Activated T-cell treated with anti-CD3 and anti-CD28 coated beads, Interleukin-2, amount 50 U/mL, for 48 hours (primary cell): ENCODE measurements at regions not wholly inside any gene's neighbourhood (a gene's known extent, or its start where the extent isn't known, plus 50 kb on each side); places are given as distances from the start of the nearest gene placed in this dataset.
"Not testable (repeated sequence)": the region's sequence is repeated elsewhere in the genome, so short reads cannot be mapped to it uniquely, and the experiment has no call there.

ENCODE experiments used
- DNase-seq, 2 experiments: peaks; one replicate each; pipeline ENCODE4 v3.0.0-alpha.2; 2020

DNA sequence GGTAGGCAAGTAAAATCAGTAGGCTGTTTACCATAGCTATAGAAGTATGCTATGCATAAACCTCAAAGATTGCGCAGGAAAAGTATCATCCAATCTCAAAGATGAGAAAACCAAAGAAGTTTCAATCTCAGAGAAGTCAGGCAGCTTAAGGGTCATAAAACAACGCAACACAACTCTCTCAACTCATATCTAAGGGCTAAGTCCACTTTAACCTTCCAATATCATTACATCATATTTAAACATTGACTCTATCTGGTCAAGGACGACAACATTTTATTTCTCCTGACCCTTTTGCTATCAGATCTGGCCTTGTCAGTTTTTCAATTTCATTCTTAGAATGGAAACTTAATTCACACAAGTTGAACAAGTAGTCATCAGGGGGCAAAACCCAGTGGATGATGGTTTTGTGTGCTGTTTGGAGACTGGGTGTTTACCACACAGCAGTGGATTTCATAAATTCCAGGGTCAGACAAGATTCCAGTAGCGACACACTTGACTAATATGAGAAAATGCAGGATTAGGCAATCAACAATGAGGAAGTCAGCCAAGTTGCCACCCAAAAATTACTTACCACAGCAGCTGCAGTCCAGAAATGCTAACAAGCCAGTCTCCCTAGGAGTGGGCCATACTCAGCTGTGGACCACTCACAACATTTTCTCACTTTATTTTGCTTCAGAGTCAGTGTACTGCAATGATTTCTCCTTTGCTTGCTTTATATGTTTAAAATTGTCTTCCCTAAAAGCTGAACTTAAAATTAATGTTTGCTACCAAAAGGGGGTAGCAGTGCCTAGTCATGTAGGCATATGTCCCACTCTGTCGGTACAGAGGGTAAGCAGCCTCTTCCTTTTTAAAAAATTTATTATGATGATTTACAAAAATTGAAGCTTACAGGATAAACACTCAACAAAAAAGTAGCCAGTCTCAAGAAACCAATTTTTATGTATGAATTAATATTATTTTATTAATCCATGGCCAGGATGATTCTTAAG, 131.9 kb upstream of the NBPF9 start:
- not testable (repeated sequence) for DNase-seq

DNA sequence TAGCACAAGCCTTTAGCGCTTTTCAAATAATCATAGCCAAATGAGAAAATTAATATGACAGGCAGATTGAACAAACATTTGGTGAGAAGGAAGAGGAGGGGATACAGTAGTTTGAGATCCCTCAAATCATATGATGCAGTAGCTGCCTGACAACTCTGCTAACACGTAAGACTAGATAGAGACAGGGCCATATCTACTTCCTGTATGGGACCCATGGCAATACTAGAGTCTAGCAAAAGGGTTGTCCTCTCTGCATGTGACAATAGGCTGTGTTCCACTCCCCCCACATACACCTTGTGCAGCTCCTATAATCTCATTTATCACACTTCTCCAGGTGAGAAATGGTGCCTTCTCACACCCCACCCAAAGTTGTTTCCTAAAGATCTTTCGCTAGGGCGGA, 134.2 kb upstream of the NBPF9 start:
- DNase-seq, result not testable (repeated sequence)

DNA sequence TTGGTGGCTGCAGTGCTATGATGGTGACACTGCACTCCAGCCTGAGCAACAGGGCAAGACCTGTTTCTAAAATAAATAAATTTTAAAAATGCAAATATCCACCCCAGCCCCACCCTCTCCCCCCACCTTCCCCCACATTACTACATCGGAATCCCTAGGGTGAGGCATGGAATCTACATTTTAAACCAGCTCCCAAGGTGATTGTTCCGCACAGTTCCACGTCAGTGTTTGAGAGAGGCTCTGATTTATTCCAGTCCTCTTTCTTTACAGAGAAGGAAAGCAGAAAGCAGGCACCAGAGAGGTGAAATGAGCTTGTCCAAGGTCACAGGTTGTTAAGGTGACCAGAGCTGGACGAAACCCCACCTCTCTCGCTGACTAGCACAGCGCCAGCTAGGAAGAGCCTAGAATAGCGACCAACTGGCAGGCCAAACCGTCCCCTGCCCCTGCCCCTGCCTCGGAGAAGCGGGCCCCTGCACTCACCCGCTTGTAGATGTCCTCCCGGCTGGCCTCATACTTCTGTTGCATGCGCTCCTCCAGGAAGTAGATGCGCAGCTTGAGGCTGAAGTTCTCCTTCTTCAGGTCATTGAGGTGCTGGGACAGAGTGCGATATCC, 136.7 kb upstream of the NBPF9 start:
- DNase-seq, result not testable (repeated sequence)

DNA sequence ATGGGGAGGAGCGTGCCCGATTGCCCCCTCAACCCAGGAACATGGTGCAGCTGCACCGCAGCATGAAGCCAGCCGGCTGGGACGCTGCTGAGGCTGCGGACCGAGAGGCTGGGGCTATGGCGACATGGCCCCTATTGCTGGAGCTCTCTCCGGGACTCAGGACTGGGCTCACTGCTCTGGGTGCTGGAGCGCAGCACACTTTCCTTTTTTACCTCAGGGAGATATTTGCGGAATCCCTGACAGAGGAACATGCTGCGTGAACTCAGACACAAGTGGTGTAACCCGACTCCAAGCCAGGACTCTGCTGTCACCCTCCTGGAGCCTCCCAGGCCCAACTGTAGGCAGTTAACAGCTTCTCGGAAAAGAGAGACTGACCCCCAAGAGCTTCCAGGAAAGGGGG, 137.2 kb upstream of the NBPF9 start:
- DNase-seq, result not testable (repeated sequence)

DNA sequence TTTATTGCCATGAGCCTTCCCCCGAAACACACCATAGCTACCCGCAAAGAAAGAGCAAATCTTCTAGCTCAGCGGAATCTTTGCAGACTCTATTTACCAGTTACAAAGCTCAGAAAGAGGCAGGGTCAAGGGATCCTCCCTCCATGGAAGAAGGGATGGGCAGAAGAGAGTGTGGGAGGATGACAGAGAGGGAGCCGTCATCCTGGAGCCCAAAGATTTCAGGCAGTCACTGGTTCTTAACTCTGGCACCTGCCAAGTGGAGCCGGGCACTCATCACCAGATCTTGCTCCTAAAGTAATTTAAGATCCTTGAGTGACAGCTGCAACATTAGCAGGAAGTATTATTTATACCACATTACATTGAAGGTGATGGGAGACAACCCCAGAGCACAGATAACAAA, 137.9 kb upstream of the NBPF9 start:
- not testable (repeated sequence) for DNase-seq

DNA sequence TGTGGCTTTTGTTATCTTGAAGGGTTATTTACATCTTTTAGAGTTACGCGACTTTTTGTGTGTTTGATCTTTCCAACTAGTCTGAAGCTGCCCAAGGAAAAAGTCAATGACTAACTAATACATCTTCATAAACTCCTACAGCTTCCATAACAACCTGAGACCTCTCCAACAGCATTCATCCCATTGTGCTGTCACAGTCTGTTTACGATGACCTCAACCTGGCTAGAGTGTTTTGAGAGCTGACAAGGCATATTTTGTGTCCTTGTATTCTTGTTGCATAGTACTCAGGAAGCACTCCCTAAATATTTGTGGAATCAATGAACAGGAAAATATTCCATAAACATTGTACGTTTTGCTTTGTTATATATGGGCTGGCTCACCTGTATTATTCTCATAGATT, 140.2 kb upstream of the NBPF9 start:
- DNase-seq, result not testable (repeated sequence)

DNA sequence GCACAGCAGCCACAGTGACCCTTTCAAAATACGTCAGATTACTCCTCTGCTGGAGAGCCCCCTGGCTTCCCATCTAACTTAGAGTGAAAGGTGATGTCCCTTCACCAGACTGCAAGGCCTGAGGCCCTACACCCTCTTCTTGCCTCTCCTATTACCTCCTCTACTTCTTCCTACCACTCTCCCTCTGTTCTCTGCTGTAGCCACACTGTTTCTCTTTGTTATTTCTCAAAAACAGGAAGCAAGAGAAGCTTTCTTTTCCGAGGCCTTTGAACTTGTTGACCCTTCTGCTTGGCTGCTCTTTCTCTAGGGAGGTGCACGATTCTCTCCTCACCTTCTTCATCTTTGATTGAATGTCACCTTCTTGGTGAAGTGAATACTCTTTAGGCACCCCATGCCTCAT, 141.3 kb upstream of the NBPF9 start:
- DNase-seq, result not testable (repeated sequence)

DNA sequence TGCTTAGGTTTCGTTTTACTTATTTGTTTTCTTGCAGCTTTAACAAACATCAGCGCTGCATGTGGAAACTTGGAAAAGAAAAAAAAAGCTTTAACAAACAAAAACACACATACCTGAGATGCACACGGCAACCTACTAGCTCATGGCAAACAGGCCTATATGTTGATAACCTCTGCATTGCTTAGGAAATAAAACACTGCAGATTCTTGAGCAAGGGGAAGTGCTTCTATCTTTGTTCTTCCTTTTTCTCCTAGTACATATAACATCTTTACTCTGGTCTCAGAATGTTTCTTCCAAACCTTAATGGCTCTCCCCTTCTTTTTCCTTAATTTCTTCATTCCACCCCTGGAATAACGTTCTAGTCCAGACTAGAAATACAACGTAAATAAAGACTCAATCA, 142.9 kb upstream of the NBPF9 start:
- not testable (repeated sequence) for DNase-seq

DNA sequence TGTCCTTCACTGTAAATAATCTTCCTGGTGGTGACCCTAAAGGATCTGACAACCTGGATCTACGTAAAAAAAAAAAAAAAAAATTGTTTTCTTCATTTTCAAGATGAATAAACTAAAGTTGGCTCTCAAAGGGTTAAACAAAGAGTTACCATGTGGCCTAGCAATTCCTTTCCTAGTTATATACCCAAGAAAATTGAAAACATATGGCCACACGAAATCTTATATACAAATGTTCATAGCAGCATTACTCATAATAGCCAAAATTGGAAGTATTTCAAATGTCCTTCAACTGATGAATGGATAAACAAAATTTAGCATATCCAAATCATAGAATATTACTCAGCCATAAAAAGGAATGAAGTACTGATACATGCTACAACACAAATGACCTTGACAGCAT, 145.3 kb upstream of the NBPF9 start:
- not testable (repeated sequence) for DNase-seq

DNA sequence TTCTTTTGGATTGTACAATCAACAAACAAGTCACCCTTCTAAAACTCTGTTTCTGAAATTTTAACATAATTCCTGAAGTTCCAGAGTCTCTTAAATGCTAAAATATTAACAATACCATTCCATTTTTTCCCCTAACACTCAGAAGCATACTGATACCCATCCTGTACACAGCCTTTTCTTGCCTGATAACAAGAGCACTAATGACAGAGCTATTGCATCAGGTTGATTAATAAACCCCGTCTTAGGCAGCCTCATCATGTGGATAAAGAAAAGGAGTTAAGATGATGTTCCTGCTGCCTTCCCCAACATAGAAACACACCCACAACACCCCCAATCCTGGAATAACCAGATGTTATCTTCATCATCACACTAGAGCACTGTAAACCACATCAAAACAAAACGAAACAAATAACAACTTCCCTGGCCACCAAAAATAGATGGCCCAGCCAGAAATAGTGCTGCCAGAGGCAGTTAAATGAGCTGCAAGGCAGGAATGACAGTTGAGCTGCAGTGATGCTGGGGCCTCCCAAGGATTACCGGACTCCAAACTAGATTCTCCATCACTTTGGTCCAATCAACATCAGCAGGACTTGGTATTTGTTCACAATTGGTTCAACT, 146.6 kb upstream of the NBPF9 start:
- not testable (repeated sequence) for DNase-seq

DNA sequence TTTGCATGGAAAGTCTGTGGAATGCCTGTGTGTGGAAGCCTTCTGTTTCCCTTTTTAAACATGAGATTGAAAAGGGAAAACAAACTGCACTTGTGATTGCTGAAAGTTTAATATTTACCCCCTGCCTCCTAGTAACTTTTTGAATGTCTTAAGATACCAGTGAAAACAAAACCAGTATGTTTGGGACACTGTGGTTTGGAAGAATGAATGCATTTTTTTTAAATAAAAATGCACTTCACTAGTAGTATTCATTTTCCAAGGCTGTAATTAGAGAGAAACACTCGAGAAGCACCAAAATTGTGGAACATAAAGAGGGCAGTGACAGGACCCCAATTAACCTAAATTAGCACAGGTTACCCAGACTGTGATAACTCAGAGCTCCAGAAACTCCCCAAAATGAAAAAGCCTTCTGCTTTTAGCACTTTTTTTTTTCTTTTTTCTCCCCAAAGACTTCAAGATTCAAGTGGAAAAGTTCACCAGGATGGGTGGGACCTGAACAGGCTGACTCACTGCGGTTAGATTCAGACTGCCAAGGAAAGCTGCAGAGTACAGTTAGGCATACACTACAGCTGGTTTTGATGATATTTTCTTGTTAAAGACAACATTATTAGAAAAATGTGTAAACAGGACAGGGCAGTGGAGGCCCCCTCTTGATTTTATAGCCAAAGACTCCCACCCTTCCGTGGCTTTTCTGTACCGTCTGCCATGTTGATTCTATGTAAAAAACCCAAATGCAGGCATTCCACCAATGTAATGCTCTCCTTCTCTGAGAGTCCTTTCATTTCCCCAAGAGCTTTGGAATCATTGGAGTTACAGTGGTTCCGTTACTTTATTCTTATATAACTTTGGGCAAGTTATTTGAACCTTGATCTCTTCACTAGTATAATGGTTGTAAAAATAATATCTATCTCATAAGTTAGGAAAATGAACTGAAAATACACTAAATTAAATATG, 151.8 kb upstream of the NBPF9 start:
- DNase-seq, result not testable (repeated sequence)

DNA sequence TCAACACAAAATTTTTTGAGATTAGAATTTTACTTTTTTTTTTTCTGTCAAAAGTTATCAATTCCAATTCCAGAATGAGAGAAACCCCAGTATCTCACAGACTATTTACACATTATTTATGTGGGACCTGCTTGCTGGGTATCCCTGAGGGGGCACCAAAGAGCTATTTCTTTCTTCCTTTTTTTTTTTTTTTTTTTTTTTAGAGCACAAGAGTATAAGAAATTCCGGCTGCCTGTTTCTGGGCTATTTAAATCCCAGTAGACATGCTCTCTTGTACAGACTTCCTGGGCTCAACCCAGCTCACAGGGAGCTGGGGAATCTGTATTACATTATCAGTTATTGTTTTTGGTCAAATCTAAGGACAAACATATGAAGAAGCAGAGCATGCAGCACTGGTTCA, 156.9 kb upstream of the NBPF9 start:
- DNase-seq, result not testable (repeated sequence)

DNA sequence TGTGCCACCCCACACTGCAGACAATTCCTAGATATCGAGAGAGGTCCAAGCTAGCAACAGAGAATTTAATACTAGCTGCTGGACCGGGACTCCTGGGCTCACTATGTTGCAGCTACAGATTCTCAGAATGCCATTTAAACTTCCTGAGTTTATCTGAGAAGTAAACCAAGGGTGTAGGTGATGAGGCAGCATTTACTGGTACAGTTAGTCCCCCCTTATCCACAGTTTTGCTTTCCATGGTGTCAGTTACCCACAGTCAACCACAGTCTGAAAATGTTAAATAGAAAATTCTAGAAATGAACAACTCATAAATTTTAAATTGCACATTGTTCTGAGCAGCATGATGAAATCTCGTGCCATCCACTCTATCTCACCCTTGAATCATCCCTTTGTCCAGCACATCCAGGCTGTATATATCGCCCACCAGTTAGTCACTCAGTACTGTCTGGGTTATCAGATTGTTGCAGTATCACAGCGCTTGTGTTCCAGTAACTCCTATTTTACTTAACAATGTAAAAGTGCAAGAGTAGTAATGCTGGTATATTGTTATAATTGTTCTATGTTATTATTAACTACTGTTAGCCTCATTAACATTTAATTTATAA, 157.5 kb upstream of the NBPF9 start:
- DNase-seq, result not testable (repeated sequence)

DNA sequence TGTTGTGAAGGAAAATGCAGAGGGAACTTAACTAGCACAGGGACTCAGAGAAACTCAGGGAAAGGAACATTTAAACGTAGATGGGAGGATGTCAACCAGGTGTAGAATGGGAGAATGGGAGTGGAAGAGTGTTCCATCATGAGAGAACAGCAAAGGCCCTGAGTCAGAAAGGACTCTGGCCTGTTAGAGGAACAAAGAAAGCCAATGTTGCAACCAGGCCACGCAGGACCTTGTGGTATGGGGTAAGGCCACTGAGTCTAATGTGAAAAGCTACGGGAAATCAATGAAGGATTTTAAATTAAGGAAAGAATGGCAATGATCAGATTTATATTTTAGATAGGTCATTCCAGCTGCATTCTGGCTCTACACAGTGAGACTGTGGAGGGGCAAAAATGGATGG, 163.9 kb upstream of the NBPF9 start:
- not testable (repeated sequence) for DNase-seq

DNA sequence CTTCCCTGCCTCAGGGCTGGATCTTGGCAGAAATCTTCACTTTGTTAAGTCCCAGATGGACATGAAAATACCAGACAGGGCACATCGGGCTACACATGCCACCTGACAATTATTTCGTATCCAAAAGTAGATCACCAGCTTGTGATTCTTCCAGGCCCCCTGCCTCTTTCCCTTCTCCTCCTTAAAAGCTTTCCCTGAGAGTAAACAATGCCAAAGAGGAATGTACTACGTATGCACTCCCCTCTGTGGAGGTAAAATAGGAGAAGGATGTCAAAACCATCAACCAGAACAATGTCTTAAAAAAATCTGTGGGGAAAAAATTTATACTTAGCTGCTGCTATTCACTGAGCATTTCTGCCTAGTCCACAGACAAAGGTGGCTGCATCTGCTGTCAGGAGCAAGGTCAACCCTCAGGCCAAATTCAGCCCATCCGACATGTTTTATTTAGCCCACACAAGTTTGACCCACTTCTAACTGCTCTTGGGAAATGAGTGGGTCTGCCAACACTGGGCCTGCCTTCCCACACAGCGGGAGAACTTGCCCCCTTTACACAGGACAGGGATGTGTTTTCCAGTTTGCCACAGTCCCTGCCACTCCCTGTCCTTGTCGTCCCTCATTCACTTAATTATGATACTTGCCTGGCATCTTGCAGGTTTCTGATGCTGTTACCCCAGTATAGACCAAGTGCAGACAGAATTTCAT, 165.8 kb upstream of the NBPF9 start:
- not testable (repeated sequence) for DNase-seq

DNA sequence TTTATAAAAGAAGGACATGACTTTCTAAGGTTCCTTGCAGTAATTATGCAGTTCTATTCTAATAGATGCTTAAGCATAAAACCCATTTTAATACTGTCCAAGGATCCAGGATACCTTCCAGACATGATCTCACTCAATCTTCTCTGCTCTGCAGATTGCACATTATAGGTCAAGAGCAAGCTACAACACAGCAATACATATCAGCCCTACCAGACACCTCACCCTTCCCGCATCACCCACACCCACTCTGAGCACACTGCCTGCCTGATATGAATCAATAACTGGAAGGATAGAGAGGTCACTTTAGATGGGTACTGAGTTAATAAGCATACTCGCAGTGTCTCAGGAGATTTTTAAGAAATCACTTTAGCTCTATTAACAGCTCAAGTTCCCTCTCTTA, 166.5 kb upstream of the NBPF9 start:
- DNase-seq, result not testable (repeated sequence)

DNA sequence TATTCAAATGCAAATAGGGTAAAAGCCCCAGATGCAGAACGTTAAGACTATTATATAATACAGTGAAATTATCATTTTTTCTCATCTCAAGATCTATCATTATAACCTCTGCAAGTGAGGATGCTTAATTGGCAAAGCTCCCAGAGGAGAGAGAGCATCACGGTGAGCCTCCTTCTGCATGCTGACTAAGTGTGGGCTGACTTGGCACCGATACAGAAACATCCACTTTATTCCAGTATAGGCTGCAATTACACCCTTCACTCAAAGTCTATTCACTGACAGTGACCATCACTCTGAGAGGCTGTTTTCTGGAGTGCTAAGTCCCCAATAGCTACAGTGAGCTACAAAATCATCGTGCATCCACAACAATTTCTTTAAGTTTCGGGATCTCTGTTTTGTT, 171.1 kb upstream of the NBPF9 start:
- not testable (repeated sequence) for DNase-seq

DNA sequence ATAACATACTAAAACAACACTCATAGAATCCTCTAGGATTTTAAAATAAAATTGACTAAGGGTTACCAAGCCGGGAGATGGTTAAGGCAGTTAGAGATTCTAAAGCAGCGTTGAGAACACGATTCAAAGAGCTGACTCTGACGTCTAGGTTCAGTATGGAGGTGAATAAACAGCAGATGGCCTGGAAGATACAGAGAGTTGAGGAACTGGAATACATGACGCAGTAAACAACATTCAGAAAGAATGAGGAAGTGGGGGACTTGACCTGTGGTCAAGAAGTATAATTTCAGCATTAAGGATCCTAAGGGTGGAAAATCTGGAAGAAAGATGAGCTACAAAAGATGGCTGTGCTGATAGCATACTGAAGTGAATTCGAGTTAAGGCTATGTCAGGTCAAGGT, 172.5 kb upstream of the NBPF9 start:
- DNase-seq, result not testable (repeated sequence)

DNA sequence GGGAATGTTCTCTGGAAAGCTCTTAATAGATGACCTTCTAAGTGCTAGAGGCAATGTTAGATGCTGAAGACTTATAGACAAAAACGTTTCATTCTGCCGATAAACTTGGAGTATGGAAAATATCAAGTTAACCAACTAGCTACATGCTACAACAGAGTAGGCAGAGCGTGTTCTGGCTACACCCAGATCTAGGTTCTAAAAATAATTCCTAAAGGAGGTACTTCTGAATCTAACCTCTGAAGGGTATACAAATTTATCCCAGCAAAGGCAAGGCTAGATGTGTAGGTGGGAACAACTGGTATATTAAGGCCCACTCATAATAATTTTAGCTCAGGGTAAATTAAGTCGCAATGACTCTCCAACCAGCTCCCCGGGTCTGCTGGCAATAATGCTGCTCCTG, 173.1 kb upstream of the NBPF9 start:
- not testable (repeated sequence) for DNase-seq

DNA sequence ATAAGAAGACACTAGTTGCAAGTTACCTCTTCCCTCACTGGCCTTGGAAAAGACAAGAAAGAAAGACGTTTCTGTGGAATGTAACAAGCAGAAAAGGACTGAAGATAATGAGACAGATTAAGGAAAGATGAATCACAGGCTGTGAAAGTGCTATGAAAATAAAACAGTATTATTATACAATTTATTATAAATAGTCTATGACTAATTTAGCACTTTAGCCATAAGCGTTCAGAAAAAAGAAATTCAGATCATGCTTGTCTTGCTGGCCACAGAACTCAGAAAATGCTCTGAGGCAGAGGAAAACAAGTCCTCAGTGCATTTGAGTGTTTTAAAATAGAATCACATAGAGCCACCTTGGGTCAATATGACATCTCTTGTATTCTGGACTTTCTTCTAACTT, 174.8 kb upstream of the NBPF9 start:
- DNase-seq, result not testable (repeated sequence)

DNA sequence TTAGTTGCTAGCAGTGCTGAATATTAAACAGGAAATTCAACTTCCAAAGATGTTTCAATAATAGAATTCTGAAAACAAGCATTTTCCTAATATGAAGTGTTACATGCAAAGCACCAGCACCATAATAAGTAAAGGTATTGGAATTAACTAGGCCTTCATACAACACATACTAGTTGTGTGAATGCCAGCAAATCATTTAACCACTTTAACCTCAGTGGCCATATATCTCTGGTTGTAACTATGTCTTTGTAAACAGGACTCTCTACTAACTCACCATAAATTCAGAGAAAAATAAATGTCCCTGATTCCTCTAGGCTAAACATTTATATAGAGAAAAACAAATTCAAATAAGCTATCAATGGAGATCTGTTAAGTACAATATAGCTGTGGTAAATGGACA, 175.7 kb upstream of the NBPF9 start:
- DNase-seq, result not testable (repeated sequence)
